Coronary artery (tissue), 2 donors: ENCODE measurements at regions not wholly inside any gene's neighbourhood (a gene's known extent, or its start where the extent isn't known, plus 50 kb on each side); places are given as distances from the start of the nearest gene placed in this dataset.

ENCODE experiments used
- DNase-seq: peaks from one replicate; pipeline ENCODE4 v3.0.0-alpha.2; 2017; ENCODE audit warnings: low spot score
- H3K27ac ChIP-seq, 2 donors: fragments of 200-600 bp; sonication (generic); one replicate each; pipeline ENCODE4 v1.5.1; 2016 to 2019
- H3K4me3 ChIP-seq: fragments of 200-600 bp; sonication (generic); 2 replicates; pipeline ENCODE4 v1.5.1; 2016; ENCODE audit warnings: mild to moderate bottlenecking, moderate library complexity
- TF ChIP-seq, protein P1 (sequence below): fragments of 200-600 bp; sonication (generic); IDR thresholded peaks from one replicate; pipeline ENCODE4 v1.5.1; 2019; ENCODE audit warnings: antibody characterized with exemption

DNA sequence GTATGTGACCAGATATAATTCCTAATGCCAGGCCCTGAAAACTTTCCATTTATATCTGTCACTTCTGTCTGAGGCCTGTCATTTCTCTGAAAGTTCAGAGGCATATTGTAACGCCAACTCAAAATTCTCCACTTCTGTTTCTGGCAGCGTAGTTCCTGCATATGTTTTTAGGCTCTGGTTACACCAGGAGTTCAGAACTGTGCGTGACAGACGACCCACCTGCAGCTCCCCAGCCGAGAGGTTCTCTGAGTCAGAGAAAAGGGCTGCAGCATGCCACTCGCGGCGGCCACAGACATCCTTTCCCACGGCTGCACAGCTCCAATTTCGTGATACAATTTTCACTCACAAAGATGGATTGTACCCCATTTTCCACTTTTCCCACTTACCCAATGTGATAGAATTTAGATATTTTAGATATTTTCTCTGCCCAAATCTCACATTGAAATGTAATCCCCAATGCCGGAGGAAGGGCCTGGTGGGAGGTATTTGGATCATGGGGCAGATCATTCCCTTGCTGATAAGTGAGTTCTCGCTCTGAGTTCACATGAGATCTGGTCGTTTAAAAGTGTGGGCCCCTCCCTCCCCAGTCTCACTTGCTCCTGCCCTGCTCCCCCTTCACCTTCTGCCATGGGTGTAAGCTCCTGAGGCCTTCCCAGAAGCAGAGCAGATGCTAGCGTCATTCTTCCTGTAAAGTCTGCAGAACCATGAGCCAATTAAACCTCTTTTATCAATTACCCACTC lies 308.1 kb downstream of the LIG4 start:
- no peak for DNase-seq
- TF ChIP-seq, protein P1, sequence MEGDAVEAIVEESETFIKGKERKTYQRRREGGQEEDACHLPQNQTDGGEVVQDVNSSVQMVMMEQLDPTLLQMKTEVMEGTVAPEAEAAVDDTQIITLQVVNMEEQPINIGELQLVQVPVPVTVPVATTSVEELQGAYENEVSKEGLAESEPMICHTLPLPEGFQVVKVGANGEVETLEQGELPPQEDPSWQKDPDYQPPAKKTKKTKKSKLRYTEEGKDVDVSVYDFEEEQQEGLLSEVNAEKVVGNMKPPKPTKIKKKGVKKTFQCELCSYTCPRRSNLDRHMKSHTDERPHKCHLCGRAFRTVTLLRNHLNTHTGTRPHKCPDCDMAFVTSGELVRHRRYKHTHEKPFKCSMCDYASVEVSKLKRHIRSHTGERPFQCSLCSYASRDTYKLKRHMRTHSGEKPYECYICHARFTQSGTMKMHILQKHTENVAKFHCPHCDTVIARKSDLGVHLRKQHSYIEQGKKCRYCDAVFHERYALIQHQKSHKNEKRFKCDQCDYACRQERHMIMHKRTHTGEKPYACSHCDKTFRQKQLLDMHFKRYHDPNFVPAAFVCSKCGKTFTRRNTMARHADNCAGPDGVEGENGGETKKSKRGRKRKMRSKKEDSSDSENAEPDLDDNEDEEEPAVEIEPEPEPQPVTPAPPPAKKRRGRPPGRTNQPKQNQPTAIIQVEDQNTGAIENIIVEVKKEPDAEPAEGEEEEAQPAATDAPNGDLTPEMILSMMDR, result no peak
- Histone ChIP-seq H3K27ac (no peak overlapping the region), H3K4me3 (no peak overlapping the region)

GRCh38 chr13:107906131-107906530 lies 309.2 kb downstream of the LIG4 start:
- no peak overlapping the region for H3K4me3 ChIP-seq
- DNase-seq, result no peak
- TF ChIP-seq, protein P1, result no peak
- H3K27ac ChIP-seq, result no peak overlapping the region

DNA sequence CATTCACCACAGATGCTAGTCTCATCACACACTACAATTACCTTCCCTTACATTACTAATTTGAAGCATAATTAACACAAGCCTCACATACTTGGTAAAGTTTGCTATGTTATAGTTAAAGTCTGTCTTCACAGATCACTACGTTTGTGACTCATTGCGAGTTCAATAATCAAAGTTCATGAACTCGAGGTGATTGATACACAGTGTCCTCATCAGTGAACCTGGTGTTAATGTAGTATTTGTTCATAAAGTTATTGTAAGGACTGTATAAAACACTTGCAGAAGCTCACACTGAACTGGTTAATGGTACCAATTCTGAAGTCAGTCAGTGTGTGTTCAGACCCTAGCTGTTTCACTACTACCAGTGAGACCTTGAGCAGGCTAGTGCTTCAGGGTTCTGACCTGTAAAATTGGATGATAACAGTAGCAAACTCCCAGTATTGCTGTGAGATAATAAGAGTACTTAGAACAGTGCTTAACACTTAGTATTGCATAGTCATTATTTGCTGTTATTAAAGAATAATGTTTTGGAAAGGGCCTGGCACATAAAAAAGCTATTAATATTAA lies 313.3 kb downstream of the LIG4 start:
- Histone ChIP-seq H3K4me3 (no peak overlapping the region), H3K27ac (no peak overlapping the region)
- no peak for DNase-seq
- TF ChIP-seq, protein P1, result no peak

- no peak for DNase-seq
- TF ChIP-seq, protein P1, result no peak
Observed at GRCh38 chr13:107901230-107901629, 314.1 kb downstream of the LIG4 start.

GRCh38 chr13:107900775-107901174 lies 314.6 kb downstream of the LIG4 start:
- DNase-seq, result no peak

More at GRCh38 chr13:107901230-107901629, 314.1 kb downstream of the LIG4 start:
- Histone ChIP-seq H3K4me3 (no peak overlapping the region), H3K27ac (no peak overlapping the region)

DNA sequence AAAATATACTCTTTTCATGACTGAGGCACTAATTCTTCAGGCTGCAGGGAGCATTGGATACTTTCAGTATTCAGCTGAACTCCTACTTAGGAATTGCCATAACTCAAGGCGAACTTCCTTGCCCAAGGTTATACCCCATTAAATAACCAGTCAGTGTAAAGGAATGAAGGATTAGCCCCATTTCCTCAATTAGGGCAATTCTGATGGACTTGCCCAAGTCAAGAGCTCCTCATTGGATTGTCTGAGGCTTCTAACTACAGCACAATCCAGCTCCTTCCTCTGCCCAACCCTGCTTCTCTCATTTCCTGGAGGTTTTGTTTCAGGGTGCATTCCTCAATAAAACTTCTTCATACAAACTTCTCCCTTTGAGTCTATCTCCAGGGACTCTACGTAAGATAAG lies 329.2 kb downstream of the LIG4 start:
- DNase-seq, result no peak
- TF ChIP-seq, protein P1, result no peak
- no peak overlapping the region for H3K27ac ChIP-seq
- no peak overlapping the region for H3K4me3 ChIP-seq

More at GRCh38 chr13:107900775-107901174, 314.6 kb downstream of the LIG4 start:
- no peak overlapping the region for H3K4me3 ChIP-seq
- TF ChIP-seq, protein P1, result no peak
- H3K27ac ChIP-seq, result no peak overlapping the region

DNA sequence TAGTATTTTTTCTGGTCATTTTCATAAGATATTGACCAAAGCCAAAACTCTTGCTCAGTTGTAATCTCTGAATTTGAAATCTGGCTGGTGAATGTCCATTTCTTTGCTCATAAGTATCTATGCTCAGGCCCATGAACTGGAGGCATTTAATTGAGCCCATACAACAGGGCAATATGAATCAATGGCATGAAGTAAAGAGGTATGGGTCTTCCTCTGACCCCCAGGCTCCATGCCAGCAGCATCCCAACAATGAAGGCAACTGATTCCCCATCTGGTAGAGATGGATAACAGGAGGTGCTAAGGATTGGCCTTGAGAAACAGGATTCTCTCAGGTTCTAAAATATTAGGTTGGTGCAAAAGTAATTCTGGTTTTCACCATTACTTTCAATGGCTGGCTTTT lies 330.8 kb downstream of the LIG4 start:
- Histone ChIP-seq H3K4me3 (no peak overlapping the region), H3K27ac (no peak overlapping the region)
- TF ChIP-seq, protein P1, result no peak
- no peak for DNase-seq
